NCI-H1436 (cell line): ENCODE measurements at regions not wholly inside any gene's neighbourhood (a gene's known extent, or its start where the extent isn't known, plus 50 kb on each side); places are given as distances from the start of the nearest gene placed in this dataset.
"Not testable (repeated sequence)": the region's sequence is repeated elsewhere in the genome, so short reads cannot be mapped to it uniquely, and the experiment has no call there.

Experiments used
- DNase-seq: peaks from one replicate; lab custom pipeline; 2025; lab: John Stamatoyannopoulos, UW

DNA sequence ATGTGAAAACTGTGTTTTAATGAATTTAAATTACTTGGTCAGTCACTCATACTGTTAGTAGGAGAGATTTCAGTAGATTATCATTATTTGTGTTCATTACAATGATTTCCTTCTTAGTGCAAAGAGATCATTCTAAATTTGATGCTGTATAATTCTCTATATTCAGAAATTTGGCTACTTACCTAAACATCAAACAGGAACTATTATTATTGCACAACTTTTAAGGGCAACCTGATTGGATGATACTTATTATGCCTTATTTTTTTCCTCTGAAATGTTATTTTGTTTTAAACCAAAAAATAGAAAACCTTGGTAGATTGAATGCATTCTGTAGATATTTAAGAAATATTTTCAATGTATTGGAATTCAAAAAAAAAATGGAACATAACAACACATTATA lies 436.4 kb upstream of the PCDH15 start:
- DNase-seq, result no peak

DNA sequence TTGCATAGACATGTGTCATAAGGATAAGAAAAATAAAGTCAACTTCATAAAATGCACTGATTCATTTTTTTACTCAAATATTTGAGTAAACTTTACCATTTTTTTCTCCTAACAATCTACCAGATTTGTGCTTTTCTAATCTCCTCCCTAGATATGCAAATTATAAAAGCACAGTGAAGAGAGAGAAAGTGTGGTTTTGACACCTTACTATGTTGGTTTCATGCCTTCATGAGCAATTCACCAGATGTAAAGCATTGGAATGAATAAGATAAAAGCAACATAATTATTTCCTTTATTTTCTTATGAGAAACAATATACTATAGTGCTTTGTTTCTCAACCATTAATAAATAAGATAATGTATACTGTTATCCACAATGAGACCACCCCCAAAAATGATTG lies 432.5 kb upstream of the PCDH15 start:
- DNase-seq, result no peak

DNA sequence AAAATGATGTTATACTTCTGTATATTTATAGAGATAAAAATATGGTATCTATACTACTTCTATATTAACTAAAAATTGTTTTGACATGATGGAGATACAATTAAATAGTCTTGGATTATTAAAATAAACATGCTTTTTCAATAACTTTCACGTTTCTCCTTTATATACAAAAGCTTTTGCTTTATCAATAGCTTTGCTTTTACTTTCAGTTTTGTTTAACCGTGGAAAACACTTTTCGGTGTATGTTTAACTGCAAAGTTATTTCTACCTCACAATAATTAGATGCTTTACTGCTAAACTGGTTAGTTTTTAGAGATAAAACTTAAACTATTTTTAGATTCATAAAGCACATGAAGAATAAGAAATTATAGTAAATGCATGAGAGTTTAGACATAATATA lies 432.1 kb upstream of the PCDH15 start:
- no peak for DNase-seq

DNA sequence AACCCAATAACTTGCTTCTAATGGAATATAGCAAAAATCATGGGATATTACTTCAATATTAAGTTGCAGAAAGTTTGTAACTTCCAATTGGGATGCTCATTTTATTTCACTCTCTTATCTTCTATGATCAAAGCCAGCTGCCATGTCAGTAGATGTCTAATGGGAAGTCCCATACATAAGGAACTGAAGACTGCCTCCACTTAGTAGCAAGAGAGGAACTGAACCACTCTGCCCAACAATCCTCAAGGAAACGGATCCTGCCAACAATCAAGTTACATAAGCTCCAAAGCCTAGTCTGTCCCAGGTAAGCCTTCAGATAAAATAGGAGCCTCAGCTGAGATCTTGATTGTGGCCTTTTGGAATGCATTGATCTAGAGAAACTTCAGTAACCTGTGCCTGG lies 431.5 kb upstream of the PCDH15 start:
- no peak for DNase-seq

DNA sequence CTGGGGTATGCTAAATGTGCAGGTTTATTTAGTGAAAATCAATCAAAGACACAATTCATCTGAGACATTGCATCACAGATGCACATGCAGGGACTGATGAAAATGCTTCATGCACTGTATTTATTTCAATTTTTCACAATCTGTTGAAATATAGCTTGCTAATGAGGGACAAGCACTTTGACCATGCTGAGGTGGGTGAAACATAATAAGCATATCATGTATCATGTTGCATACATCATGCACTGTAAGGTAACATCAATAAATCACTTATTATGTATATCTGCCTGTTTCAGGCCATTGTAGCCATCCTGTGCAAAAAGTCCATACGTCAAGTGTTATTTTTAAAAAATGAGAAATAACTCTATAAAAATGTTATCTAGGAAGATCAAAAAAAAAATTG lies 426.9 kb upstream of the PCDH15 start:
- DNase-seq, result no peak

DNA sequence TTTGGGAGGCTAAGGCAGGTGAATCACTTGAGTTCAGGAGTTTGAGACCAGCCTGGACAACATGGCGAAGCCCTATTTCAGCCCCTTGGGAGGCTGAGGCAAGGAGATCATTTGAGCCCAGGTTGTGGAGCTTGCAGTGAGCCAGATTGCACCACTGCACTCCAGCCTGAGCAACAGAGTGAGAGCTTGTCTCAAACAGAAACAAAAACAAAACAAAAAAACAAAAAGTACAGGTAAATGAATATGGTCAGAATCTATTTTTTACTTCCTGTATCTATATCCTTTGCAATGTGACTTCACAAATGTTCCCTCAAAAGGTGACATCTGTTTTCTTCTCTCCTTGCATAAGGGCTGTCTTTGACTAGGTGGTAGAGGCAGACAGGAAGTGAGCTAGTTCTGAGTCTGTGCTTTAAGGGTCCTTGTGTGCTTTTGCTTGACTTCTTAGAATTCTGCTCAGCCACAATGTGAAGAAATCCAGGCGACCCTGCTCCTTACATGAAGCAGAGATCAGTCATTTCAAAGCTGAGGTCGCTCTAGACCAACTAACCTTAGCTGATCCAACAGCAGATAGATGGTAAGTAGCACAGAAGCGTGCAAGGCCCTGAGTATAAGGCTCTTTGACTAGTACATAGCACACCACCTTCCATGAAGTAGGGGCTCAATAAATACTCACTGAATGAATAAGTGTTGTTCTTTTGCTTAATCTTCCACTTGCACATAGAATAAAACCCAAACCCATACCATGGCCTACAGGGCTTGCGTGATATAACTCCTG lies 423.2 kb upstream of the PCDH15 start:
- DNase-seq, result no peak

DNA sequence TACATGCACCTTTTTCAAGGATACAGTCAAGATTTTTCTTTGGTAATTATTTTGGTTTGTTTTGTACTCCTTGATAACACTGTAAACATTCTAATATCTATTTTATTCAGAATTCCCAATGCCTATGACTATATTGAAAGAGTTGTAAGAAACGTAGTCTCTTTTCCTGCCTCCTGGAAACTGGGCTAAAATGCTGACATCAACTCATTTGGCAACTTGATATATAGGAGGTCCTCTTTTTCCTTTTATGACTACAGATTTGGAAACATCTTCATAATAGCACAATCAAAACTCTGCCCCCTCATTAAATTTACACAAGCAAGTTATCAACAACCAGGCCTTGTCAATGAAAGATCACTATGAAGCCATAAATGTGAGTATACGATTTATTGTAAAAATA lies 422.3 kb upstream of the PCDH15 start:
- DNase-seq, result no peak

DNA sequence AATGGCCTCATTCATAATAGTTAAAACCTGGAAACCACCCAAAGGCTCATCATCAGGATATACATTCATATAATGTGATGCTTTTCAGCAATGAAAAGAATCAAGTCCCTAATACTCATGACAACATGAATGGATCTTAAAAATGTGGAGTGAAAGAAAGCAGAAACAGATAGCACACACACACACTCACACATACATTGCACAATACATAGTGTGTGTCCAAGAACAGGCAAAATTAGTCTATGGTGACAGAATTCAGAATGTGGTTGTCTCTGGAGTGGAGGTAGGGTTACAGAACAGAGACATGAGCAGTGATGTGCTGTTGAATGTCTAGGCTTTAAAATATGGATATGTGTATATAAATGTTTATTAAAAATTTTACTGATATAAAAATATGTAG lies 419.9 kb upstream of the PCDH15 start:
- no peak for DNase-seq

DNA sequence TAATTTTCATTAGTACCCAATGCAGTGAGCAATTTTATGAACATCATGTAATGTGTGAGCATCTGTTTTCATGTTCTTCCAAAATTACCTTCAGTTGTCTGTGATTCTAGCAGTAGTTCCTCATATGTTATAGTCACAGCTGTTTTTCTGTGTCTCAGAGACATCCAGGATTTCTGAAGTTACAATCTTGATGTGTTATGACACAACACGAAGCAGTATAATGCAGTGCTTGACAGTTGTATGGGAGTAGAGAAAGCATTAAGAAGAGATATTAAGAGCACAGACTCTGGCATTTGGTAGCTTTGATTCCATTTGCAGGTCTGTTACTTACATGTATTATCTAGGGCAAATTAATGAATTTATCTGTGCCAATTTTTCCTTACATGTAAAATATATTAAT lies 414.7 kb upstream of the PCDH15 start:
- DNase-seq, result no peak

DNA sequence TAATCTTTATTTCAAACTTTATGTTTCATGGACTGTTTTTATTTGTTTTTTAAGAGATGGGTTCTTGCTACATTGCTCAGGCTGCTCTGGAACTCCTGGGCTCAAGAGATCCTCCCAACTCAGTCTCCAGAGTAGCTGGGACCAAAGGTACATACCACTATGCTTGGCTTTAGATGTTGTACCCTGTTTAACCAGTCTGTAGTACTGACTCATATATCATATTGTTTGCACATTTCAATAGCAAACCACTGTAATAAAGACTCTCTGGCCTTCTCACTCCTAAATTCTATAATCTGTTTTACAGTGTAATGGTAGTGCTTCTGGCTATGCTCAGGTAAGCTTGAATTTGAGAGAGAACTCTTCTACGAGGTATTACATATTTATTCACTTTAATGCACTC lies 413.6 kb upstream of the PCDH15 start:
- DNase-seq, result no peak

DNA sequence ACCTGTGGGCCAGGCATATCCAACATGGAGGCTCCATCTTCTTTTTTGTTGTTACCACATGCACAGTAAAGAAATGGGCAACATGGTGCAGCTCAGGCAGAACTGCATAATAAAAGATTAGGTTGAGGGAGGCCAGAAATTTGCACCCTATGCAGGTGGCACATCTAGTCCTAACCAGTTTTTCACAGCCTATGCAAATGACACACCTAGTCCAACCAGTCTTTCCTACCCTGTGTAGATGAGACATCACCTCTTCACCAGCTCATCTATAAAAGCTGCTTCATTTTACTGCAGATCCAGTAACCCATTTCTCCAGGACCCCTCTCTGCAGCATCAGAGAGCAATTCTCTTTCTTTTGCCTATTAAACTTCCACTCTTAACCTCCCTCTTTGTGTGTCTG lies 411.0 kb upstream of the PCDH15 start:
- DNase-seq, result no peak

DNA sequence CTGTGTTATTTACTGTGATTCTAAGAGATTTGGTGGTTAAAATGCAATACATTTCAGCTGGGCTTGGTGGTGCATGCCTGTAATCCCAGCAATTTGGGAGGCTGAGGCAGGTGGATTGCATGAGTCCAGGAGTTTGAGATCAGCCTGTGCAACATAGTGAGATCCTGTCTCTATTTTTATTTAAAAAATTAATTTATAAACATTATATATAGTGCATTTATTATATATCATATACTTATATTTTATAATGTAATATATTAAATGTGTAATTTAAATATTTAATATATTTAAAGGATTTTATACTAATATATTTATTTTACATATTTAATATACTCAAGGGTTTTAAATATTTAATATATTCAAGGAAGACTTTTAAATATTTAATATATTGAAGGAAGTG lies 402.8 kb upstream of the PCDH15 start:
- no peak for DNase-seq

DNA sequence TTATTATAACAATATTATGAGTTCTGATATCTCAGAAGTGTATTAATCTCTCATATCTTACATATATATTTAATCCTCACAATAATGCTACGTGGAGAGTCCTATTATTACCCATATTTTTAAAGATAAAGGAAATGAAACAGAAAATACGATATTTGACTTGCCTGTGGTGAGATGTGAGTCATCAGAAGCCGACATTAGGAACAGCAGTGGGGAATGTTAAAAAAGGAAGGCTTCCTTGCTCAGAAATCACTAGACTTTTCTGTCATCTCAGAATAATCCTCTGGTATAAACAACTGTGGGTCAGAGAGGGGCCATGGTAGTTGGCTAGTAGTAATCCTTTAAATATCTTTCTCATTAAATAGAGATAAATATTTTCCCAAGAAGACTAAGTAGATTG lies 402.3 kb upstream of the PCDH15 start:
- DNase-seq, result no peak

DNA sequence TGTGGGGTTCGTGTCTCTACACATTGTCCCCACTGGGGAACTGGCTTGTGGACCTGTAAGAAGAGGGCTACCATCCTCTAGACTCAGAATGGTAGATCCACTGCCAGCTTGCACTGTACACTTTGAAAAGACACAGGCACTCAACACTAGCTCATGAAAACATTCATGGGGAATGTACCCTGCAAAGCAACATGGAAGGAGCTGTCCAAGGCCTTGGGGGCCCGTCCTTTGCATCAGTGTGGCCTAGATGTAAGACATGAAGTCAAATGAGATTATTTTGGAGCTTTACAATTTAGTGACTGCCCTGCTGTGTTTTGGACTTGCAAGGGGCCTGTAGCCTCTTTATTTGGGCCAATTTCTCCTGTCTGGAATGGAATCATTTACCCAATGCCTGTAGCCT lies 399.0 kb upstream of the PCDH15 start:
- DNase-seq, result no peak

DNA sequence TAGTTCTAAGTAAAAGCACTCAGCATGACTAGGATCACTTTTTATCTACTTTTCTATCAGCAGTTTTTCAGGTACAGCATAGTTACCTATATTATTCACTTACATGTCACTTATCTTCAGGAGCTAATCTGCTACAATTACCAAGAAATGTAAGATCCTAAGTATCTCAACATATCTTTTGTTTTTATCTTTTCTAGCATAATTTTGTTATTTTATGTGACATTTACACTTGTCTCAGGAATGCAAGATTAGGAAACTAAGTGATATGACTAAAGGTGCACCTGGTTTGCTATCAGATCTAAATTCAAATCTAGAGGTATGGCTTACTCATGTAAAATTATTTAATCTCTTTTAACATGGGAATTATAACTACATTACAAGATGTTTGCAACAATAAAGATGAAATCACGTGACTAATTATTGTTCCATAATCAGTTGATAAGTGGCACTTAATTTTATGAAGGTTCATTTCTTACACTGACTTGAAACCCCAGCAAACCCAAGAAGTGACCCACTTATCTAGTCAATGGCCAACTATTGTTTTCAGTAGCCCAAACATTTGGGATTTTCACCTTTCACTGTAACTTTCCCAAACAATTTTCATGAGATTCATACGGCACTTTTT lies 390.3 kb upstream of the PCDH15 start:
- DNase-seq, result no peak

DNA sequence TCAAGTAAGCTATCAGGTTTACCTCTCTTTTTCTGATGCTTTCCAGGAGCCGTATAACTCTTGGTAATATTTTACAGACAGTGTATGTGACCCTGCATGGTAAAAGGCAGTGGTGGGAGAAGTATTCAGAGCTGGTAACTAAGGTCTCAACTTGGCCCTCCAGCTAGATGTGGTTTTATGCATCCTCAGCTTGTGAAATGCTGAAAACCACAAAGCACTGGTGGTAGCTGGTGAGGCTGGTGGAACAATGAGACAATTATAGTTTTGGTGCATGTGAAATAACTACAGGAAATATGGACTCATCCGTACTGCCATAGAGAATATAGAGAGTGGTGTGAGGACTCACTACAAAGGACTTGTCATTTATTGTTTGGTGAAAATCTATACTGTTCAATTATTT lies 383.0 kb upstream of the PCDH15 start:
- no peak for DNase-seq

DNA sequence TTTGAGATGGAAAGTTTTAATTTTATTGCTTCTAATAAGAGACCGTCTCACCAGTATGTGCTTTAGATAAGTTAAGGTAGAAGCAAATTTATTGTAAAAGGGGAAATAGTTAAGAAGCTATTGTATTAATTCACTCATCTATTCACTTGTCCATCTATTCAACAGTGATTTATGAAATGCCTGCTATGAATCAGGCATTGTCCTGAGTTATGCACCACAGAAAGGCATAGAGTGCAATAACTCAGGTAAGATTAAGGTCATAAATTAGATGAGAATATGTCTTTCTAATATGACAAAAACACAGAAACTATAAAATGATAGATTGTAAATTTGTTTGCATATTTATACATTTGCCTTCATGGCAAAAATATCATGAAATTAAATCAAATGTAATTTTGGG lies 379.3 kb upstream of the PCDH15 start:
- no peak for DNase-seq

DNA sequence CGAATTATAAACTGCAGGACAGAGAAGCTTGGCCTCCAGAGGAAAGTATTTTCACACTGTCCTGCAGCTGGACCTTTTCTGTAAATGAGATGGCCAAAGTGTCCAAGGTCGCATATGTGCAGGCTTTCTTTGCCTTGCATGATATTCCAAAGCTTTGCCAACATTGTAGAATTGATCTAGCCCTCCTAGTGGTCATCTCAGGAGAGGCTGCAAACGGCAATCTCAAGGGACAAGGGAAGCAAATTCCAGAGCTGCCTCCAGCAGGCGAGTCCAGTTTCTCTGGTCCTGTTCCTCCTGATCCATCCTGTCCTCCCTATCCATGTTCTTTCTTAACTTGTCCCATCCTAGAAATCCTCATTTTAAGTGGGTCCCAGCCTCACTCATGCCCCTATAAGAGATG lies 373.4 kb upstream of the PCDH15 start:
- no peak for DNase-seq

DNA sequence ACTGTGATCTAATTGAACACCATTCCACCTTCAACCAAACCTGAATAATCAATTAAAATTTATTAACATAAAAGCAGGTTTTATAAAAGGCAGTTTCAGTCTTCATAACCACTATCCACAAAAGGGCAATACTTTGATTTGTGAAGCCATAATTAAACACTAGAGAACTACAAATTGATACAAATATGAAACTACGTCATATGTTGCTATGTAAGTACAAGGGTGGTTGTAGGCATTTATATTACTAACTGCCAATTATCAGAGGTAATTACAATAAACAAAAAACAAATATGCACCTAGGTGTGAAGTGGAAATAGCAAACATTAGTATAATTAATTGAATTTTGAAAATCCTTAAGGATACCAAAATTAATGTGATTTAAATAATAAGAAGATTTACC lies 368.5 kb upstream of the PCDH15 start:
- no peak for DNase-seq

DNA sequence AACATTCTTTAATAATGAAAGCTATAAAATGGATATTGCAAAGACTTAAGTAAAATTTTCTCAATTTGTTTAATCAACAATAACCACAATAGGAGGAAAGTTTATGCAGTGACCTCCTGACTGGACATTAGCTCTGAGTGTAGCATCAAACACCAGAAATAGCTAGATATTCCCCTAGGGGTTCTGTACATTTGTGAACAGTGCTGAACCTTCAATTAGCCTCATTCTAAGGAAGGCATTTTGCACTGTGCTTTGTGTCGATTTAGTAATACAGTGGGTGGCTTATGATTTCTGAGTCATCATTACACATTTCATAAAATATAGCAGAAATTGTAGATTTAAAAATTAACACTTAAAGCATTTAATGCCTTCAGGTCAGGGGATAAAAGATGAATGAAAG lies 367.3 kb upstream of the PCDH15 start:
- no peak for DNase-seq

DNA sequence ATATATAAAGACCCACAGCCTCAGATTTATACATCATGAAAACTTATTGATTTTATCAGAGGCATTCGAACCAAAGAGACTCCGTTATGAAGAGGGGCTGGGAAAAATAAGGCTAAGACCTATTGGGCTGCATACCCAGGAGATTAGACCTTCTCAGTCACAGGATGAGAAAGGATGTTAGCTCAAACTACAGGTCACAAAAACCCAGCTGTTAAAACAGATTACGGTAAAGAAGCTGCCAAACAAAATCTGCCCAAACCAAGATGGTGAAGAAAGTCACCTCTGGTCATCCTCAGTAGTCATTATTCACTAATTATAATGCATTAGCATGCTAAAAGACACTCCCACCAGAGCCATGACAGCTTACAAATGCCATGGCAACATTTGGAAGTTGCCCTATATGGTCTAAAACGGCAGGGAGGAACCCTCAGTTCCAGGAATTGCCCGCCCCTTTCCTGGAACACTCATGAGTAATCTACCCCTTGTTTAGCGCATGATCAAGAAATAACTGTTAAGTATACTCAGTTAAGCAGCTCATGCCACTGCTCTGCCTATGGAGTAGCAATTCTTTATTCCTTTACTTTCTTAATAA lies 362.5 kb upstream of the PCDH15 start:
- DNase-seq, result no peak

DNA sequence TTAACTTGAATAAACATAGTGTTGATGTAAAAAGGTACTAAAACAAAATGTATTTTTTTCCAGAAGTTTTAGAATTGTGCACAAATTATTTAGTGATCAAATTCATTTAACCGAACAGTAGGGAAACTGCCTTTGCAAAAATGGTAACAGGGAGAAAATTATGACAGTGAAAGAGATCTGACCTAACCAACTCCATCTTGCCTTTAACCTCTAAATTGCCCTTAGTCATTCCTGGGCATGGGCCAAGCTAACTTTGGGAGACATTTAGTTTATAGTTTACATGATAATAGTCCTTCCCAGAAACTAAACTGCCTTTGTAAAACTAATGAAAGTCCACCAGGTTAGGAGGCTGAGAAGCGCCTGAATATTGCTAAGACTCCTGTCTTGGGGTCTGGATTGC lies 361.3 kb upstream of the PCDH15 start:
- DNase-seq, result not testable (repeated sequence)

DNA sequence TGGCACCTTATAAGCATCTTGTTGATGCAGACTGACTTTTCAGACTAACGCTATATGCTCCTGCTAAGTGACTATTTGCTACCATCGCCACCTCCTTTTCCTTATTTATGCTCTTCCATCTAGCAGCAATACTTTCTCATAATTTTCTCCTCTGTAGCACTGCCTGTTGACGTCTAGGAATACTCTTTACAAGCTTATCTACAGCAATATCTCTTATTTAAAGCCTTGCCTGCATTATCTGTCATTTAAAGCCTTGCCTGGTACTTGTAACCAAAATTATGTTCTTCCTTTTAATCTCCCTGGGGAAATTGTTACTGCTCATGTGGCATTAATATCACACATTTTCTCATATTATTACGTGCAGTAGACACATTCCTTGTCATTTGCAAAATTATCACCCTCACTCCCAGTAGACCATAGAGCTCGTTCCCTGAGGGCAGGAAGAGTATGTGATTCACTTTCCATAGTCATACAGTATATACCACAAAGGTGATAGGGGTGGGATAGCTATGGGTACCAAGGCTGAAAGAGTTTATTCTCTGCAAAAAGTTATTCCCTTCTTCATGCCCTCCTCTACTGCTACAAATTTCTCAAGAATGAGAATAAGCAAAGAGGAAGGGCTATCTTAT lies 359.7 kb upstream of the PCDH15 start:
- no peak for DNase-seq
